ENCODE measurements at regions not wholly inside any gene's neighbourhood (a gene's known extent, or its start where the extent isn't known, plus 50 kb on each side); places are given as distances from the start of the nearest gene placed in this dataset.
A peak's percentile ranks its signal among the peaks of the same experiment; 100 is the strongest.

- no CpG with 5 or more reads among the region's 7 CpGs for whole genome bisulfite sequencing (ENCODE audit: extremely low coverage, insufficient read length, low lambda C conversion rate)
- H3K4ac ChIP-seq (ENCODE audit: low read depth, low read length), result no peak overlapping the region
- no peaks in the 10 kb centered on the region for H3K9me3 ChIP-seq (ENCODE audit: control insufficient read depth, low read depth, low read length)
- no peak overlapping the region for H2AK5ac ChIP-seq (ENCODE audit: insufficient read length, low read length)
- no peaks in the 10 kb centered on the region for H3K23me2 ChIP-seq (ENCODE audit: insufficient read length, low read depth, low read length, poor library complexity, severe bottlenecking)
- no peak overlapping the region for H2BK12ac ChIP-seq (ENCODE audit: insufficient read length, low read depth, low read length)
- H3K27ac ChIP-seq (ENCODE audit: insufficient read length, low read depth, low read length), result no peak overlapping the region
- H3K36me3 Mint-ChIP-seq (ENCODE audit: insufficient read depth in 1 of 3, low read depth in 3 of 3), result no peaks in the 10 kb centered on the region
- H3K23ac ChIP-seq (ENCODE audit: insufficient read length, low read depth, low read length), result no peak overlapping the region
- H3K4me1 Mint-ChIP-seq, result no peaks in the 10 kb centered on the region; a peak in 1 of 4 replicates
- H2BK15ac ChIP-seq (ENCODE audit: low read depth, low read length), result no peak overlapping the region
- H3K4me1 ChIP-seq (ENCODE audit: insufficient read depth, low read length), result no peaks in the 10 kb centered on the region
- no peak for DNase-seq
- H3K56ac ChIP-seq (ENCODE audit: insufficient read length, low read depth, low read length), result no peak overlapping the region
- H2BK5ac ChIP-seq (ENCODE audit: insufficient read length, low read length), result no peak overlapping the region
- H3K18ac ChIP-seq (ENCODE audit: insufficient read length, low read depth, low read length), result no peak overlapping the region
- H2BK120ac ChIP-seq (ENCODE audit: low read depth, low read length, poor library complexity, severe bottlenecking), result no peak overlapping the region
- H4K91ac ChIP-seq (ENCODE audit: insufficient read length, low read depth, low read length), result no peak overlapping the region
- H4K20me1 ChIP-seq (ENCODE audit: control insufficient read depth, insufficient read depth, insufficient read length), result no peaks in the 10 kb centered on the region
- no peak overlapping the region for H3T11ph ChIP-seq (ENCODE audit: low read length)
- H3K79me2 ChIP-seq (ENCODE audit: insufficient read depth, low read length), result no peaks in the 10 kb centered on the region
- H3K27me3 Mint-ChIP-seq (ENCODE audit: low read depth), result peaks cover 4% of the 10 kb centered on the region
- H3K4me2 ChIP-seq (ENCODE audit: insufficient read depth, insufficient read length, low read length), result no peak overlapping the region
- H3K9me3 Mint-ChIP-seq, result peaks cover 3 to 4% of the 10 kb centered on the region in 2 experiments; a peak in 3 of 5 replicates
- no peak overlapping the region for H2BK20ac ChIP-seq (ENCODE audit: low read depth, low read length, poor library complexity, severe bottlenecking)
- H3K27ac Mint-ChIP-seq, result peak overlapping the region in 1 of 3 experiments; percentile 71; a peak in 1 of 7 replicates
- H3K14ac ChIP-seq (ENCODE audit: insufficient read depth, low read length), result no peak overlapping the region
- no peak overlapping the region for H2AFZ ChIP-seq (ENCODE audit: low read length)
- no peaks in the 10 kb centered on the region for H3K27me3 ChIP-seq (ENCODE audit: insufficient read depth, low read length)
- no peak overlapping the region for H4K8ac ChIP-seq (replicated peaks; ENCODE audit: insufficient read length, low read depth, low read length)
- TF ChIP-seq, protein P1, sequence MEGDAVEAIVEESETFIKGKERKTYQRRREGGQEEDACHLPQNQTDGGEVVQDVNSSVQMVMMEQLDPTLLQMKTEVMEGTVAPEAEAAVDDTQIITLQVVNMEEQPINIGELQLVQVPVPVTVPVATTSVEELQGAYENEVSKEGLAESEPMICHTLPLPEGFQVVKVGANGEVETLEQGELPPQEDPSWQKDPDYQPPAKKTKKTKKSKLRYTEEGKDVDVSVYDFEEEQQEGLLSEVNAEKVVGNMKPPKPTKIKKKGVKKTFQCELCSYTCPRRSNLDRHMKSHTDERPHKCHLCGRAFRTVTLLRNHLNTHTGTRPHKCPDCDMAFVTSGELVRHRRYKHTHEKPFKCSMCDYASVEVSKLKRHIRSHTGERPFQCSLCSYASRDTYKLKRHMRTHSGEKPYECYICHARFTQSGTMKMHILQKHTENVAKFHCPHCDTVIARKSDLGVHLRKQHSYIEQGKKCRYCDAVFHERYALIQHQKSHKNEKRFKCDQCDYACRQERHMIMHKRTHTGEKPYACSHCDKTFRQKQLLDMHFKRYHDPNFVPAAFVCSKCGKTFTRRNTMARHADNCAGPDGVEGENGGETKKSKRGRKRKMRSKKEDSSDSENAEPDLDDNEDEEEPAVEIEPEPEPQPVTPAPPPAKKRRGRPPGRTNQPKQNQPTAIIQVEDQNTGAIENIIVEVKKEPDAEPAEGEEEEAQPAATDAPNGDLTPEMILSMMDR (conservative IDR thresholded peaks at IDR 0.05), result no peak
- no peak overlapping the region for H3K4me3 Mint-ChIP-seq
- H3K79me1 ChIP-seq (ENCODE audit: insufficient read depth, low read depth, low read length, poor library complexity, severe bottlenecking), result no peaks in the 10 kb centered on the region
- no peak overlapping the region for H3K9ac ChIP-seq (ENCODE audit: extremely low read depth, insufficient read length, low read length)
- no peak overlapping the region for H4K5ac ChIP-seq (ENCODE audit: insufficient read length, low read depth, low read length)
Measured at GRCh38 chr7:41046221-41046761, 656.6 kb downstream of the INHBA start.

Measured in H9 (cell line).